ENCODE measurements at regions not wholly inside any gene's neighbourhood (a gene's known extent, or its start where the extent isn't known, plus 50 kb on each side); places are given as distances from the start of the nearest gene placed in this dataset.

GRCh38 chr1:42075179-42075578, 78.0 kb upstream of the GUCA2B start:
- no peak overlapping the region for H3K4me3 ChIP-seq (replicated peaks in 1 of 3)
- intact Hi-C loops (cut with DNase I) = loop anchor here (5.0 kb wide), 1 partner anchor 198 kb away; no protein-coding TSS in a partner anchor
- no peaks in the 10 kb centered on the region for H3K36me3 ChIP-seq
- no peak overlapping the region for H3K27ac ChIP-seq
- WGBS, 2 donors = 91% methylated on average over 2 of the region's 2 CpGs
- H3K27me3 ChIP-seq = no peaks in the 10 kb centered on the region
- TF ChIP-seq POLR2A (IDR thresholded peaks at IDR 0.05) (no peak), CTCF (IDR thresholded peaks at IDR 0.05) (no peak)
- no peaks in the 10 kb centered on the region for H3K4me1 ChIP-seq
- H3K9me3 ChIP-seq = no peaks in the 10 kb centered on the region
- no peak for DNase-seq

DNA sequence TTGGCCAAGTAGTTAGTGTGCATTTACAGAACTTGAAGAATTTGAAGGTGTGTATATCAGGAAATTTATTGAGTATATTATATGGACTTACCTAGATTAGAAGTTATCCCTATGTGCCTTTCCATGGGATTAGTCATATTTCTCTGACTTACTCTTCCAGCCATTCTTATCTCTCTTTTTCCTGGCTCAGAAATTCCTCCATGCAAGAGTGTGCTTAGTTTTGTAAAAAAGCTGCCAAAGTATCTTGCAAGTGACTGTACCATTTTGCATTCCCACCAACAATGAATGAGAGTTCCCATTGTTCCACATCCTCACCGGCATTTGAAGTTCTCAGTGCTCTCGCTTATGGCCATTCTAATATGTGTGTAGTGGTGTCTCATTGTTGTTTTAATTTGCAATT, 82.2 kb upstream of the GUCA2B start:
- DNase-seq = no peak
- no peak overlapping the region for H3K27ac ChIP-seq
- no peaks in the 10 kb centered on the region for H3K27me3 ChIP-seq
- WGBS, 2 donors = 92 to 99% methylated on average over 2 of the region's 2 CpGs
- no peaks in the 10 kb centered on the region for H3K9me3 ChIP-seq
- no peak for TF ChIP-seq POLR2A (IDR thresholded peaks at IDR 0.05)
- TF ChIP-seq CTCF (IDR thresholded peaks at IDR 0.05) = no peak
- no peaks in the 10 kb centered on the region for H3K36me3 ChIP-seq
- H3K4me1 ChIP-seq = no peaks in the 10 kb centered on the region
- no peak overlapping the region for H3K4me3 ChIP-seq (replicated peaks in 1 of 3)
- intact Hi-C loops (cut with DNase I) = no loop called here

GRCh38 chr1:42057800-42058199, 95.4 kb upstream of the GUCA2B start:
- Histone ChIP-seq H3K27ac (no peak overlapping the region), H3K4me3 (replicated peaks in 1 of 3) (no peak overlapping the region), H3K4me1 (no peaks in the 10 kb centered on the region), H3K9me3 (no peaks in the 10 kb centered on the region), H3K36me3 (no peaks in the 10 kb centered on the region), H3K27me3 (no peaks in the 10 kb centered on the region)
- 97 to 98% methylated on average over 3 of the region's 3 CpGs for WGBS, 2 donors
- TF ChIP-seq CTCF (IDR thresholded peaks at IDR 0.05) (no peak), POLR2A (IDR thresholded peaks at IDR 0.05) (no peak)
- intact Hi-C loops (cut with DNase I) = no loop called here
- no peak for DNase-seq

DNA sequence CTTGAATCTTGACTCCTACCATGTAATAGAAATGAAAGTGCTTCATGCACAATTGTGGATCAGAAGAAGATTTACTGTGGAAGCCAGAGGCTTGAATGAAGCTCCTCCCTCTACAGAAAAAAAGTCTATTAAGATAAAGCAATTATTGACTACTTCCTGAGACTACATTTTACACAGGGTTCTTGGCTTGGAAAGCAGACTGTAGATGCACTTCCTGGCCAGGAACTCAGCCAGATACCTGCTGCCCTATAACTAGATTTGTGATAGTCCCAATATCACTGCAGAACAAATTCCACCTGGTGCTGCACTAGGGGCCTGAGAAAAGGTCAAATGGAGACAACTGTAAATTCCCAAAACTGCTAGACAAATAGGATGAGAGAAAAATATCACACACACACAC, 96.8 kb upstream of the GUCA2B start:
- Histone ChIP-seq H3K27ac (no peak overlapping the region), H3K9me3 (no peaks in the 10 kb centered on the region), H3K27me3 (no peaks in the 10 kb centered on the region), H3K4me3 (replicated peaks in 1 of 3) (no peak overlapping the region), H3K36me3 (no peaks in the 10 kb centered on the region), H3K4me1 (no peaks in the 10 kb centered on the region)
- no peak for DNase-seq
- intact Hi-C loops (cut with DNase I) = no loop called here
- TF ChIP-seq POLR2A (IDR thresholded peaks at IDR 0.05) (no peak), CTCF (IDR thresholded peaks at IDR 0.05) (no peak)

GRCh38 chr1:42055061-42055460, 98.1 kb upstream of the GUCA2B start:
- Histone ChIP-seq H3K27ac (no peak overlapping the region), H3K4me1 (no peaks in the 10 kb centered on the region), H3K4me3 (replicated peaks in 1 of 3) (no peak overlapping the region), H3K36me3 (no peaks in the 10 kb centered on the region), H3K27me3 (no peaks in the 10 kb centered on the region), H3K9me3 (no peaks in the 10 kb centered on the region)
- no peak for TF ChIP-seq CTCF (IDR thresholded peaks at IDR 0.05)
- no peak for TF ChIP-seq POLR2A (IDR thresholded peaks at IDR 0.05)
- intact Hi-C loops (cut with DNase I) = no loop called here
- DNase-seq = no peak
- 80 to 82% methylated on average over 1 of the region's 1 CpG for WGBS, 2 donors
